ENCODE measurements at regions not wholly inside any gene's neighbourhood (a gene's known extent, or its start where the extent isn't known, plus 50 kb on each side); places are given as distances from the start of the nearest gene placed in this dataset.

DNA sequence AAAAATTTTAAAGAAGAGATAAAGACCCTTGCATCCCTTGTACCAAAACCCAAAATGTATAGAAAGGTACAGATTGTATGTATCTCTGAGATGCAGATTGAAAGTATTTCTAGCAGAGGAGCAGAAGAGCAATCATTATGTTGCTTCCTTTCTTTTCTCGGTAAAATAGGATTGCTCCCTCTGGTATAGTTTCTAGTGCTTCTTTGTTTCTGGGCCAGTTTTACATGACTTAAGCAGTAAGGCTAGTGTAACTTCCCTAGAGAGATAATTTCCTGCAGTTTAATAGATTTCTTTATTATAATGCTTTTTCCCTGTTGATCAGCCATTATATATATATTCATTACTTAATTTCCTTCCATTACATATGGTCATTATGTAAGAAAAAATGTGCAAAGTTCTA, 496.2 kb upstream of the RGS18 start:
- TF ChIP-seq, protein P1, sequence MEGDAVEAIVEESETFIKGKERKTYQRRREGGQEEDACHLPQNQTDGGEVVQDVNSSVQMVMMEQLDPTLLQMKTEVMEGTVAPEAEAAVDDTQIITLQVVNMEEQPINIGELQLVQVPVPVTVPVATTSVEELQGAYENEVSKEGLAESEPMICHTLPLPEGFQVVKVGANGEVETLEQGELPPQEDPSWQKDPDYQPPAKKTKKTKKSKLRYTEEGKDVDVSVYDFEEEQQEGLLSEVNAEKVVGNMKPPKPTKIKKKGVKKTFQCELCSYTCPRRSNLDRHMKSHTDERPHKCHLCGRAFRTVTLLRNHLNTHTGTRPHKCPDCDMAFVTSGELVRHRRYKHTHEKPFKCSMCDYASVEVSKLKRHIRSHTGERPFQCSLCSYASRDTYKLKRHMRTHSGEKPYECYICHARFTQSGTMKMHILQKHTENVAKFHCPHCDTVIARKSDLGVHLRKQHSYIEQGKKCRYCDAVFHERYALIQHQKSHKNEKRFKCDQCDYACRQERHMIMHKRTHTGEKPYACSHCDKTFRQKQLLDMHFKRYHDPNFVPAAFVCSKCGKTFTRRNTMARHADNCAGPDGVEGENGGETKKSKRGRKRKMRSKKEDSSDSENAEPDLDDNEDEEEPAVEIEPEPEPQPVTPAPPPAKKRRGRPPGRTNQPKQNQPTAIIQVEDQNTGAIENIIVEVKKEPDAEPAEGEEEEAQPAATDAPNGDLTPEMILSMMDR (IDR thresholded peaks at IDR 0.05): no peak
- no peak for ATAC-seq
- Histone ChIP-seq H3K9me3 (no peaks in the 10 kb centered on the region), H3K27me3 (no peaks in the 10 kb centered on the region), H3K36me3 (no peaks in the 10 kb centered on the region), H3K4me3 (no peak overlapping the region), H3K27ac (no peak overlapping the region), H3K4me1 (no peaks in the 10 kb centered on the region)
- intact Hi-C loops (cut with DNase I): no loop called here
- no peak for DNase-seq

DNA sequence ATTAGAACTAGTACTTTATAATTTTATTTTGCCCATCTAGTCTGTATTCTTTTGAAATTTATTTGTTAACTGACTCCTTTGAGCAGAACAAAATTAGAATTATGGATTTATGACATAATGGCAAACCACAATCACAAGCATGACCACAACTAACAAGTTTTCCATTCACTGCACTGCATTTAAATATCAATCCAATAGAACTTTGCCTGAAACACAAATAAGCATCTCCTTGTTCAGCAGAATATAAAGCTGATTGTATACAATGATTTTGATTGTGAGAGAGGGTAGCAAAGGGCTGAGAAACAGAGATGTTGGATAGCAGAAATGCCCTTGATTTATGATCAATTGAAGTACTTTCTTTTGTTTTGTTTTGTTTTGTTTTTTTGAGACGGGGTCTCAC, 495.5 kb upstream of the RGS18 start:
- H3K36me3 ChIP-seq: no peaks in the 10 kb centered on the region

DNA sequence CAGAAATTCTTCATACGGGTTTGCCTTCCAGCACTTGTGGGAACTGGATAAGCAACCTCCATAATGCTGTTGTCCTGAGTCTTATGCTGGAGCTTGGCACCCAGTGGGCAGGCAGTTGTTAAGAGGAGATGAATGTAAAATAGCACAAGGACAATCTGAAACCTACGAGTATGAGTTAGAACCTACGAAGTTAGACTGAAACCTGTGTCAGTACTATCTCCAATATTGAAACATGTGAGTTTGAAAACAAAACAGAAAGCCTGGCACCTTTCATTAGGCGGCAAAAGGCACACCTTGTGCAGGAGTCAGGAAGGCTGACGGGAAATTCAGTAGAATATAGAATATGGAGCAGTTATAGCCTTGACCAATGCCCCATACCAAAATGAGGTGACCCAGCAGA, 489.7 kb upstream of the RGS18 start:
- TF ChIP-seq, protein P1 (IDR thresholded peaks at IDR 0.05): no peak

More for the DNA sequence above, 495.5 kb upstream of the RGS18 start:
- Histone ChIP-seq H3K27ac (no peak overlapping the region), H3K27me3 (no peaks in the 10 kb centered on the region), H3K9me3 (no peaks in the 10 kb centered on the region), H3K4me3 (no peak overlapping the region), H3K4me1 (no peaks in the 10 kb centered on the region)
- intact Hi-C loops (cut with DNase I): no loop called here
- no peak for DNase-seq
- TF ChIP-seq, protein P1 (IDR thresholded peaks at IDR 0.05): no peak
- ATAC-seq: no peak

DNA sequence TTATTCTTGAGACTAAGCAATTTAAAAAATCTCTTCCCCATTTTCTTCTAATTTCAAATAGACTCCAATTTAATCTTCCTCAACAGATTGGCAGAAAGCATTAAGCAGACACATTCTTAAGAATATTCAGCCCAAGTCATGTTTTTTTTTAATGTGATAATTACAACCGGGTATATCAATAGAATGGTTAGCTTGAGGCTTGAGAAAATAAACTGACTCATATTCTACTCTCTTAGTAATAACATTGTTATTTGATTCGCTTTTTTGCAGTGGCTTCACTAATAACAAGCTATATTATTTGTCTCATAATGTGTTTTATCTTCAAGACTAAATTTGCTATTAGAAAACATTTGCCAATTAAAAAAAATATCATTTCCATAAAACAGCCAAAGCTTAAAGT, 488.6 kb upstream of the RGS18 start:
- intact Hi-C loops (cut with DNase I): no loop called here
- no peak overlapping the region for H3K27ac ChIP-seq
- no peak for ATAC-seq

More for the DNA sequence above, 489.7 kb upstream of the RGS18 start:
- ATAC-seq (no peak), DNase-seq (no peak)
- H3K27ac ChIP-seq: no peak overlapping the region
- H3K9me3 ChIP-seq: no peaks in the 10 kb centered on the region
- H3K4me3 ChIP-seq: no peak overlapping the region
- no peaks in the 10 kb centered on the region for H3K27me3 ChIP-seq
- no peaks in the 10 kb centered on the region for H3K36me3 ChIP-seq
- H3K4me1 ChIP-seq: no peaks in the 10 kb centered on the region
- intact Hi-C loops (cut with DNase I): no loop called here

DNA sequence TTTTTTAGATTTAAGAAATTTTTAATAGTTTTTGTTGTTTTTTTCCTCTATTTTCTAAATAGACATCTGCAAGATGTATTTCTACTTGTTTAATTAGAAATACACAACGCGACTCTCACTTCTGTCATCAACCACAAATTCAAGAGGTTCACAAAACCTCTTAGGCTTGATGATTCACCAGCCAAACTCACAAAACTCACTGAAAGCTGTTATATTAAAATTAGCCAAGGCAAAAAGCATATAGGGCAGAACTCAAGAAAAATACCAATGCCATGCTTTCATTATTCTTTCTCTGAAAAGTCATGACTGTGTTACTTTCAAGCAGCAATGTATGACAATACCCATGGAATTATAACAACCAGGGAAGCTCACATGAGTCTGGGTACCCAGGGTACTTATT, 487.0 kb upstream of the RGS18 start:
- DNase-seq: no peak
- H3K9me3 ChIP-seq: no peaks in the 10 kb centered on the region
- H3K4me1 ChIP-seq: no peaks in the 10 kb centered on the region
- intact Hi-C loops (cut with DNase I): no loop called here
- H3K36me3 ChIP-seq: no peaks in the 10 kb centered on the region
- no peaks in the 10 kb centered on the region for H3K27me3 ChIP-seq
- TF ChIP-seq, protein P1 (IDR thresholded peaks at IDR 0.05): no peak
- H3K27ac ChIP-seq: no peak overlapping the region
- H3K4me3 ChIP-seq: no peak overlapping the region
- ATAC-seq: no peak

More for the DNA sequence above, 488.6 kb upstream of the RGS18 start:
- H3K4me3 ChIP-seq: no peak overlapping the region
- DNase-seq: no peak
- H3K27me3 ChIP-seq: no peaks in the 10 kb centered on the region
- H3K36me3 ChIP-seq: no peaks in the 10 kb centered on the region
- TF ChIP-seq, protein P1 (IDR thresholded peaks at IDR 0.05): no peak
- no peaks in the 10 kb centered on the region for H3K9me3 ChIP-seq
- H3K4me1 ChIP-seq: no peaks in the 10 kb centered on the region

DNA sequence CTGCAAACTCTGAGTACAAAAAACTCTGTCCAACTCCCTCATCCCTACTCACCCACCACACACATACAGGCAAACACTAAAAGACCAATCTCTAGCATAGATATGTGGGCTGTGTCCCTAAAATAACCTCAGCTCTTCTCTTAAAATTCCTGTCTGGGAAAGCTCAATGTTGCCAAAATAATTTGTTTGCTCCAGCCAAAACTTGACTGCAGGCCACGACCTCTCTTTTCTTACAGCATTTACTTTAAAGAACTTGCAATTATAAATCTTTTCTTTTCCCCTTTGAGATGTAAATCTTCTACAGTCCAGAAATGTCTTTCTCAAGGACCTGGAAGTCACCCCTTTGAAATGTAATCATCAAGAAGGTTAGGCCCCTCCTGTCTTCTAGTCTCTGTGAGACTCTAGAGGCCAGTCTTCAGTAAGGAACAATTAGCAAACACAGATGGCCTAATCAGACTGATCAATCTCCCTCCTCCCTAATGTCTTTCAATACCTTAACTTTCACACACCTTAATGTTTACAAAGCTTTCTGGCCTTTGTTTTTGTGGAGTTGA, 483.6 kb upstream of the RGS18 start:
- no peaks in the 10 kb centered on the region for H3K4me1 ChIP-seq

More for the DNA sequence above, 483.6 kb upstream of the RGS18 start:
- Histone ChIP-seq H3K36me3 (no peaks in the 10 kb centered on the region), H3K27me3 (no peaks in the 10 kb centered on the region), H3K27ac (no peak overlapping the region), H3K9me3 (no peaks in the 10 kb centered on the region), H3K4me3 (no peak overlapping the region)
- ATAC-seq: no peak
- TF ChIP-seq, protein P1 (IDR thresholded peaks at IDR 0.05): no peak
- DNase-seq: no peak
- intact Hi-C loops (cut with DNase I): no loop called here
